HEK293T (cell line): ENCODE measurements at regions not wholly inside any gene's neighbourhood (a gene's known extent, or its start where the extent isn't known, plus 50 kb on each side); places are given as distances from the start of the nearest gene placed in this dataset.

ENCODE experiments used
- ARNT ChIP-seq: fragments of 450-650 bp; IDR thresholded peaks from 2 replicates; pipeline ENCODE4 v1.6.1; 2017; ENCODE audit warnings: mild to moderate bottlenecking
- BHLHE40 ChIP-seq: fragments of 450-650 bp; IDR thresholded peaks from 2 replicates; pipeline ENCODE4 v1.6.1; 2016; ENCODE audit warnings: mild to moderate bottlenecking, moderate library complexity, borderline replicate concordance
- CTBP1 ChIP-seq: fragments of 450-650 bp; IDR thresholded peaks from 2 replicates; pipeline ENCODE4 v1.6.1; 2016; ENCODE audit warnings: borderline replicate concordance
- ELF4 ChIP-seq: fragments of 450-650 bp; IDR thresholded peaks from 2 replicates; pipeline ENCODE4 v1.6.1; 2017; ENCODE audit warnings: antibody characterized with exemption
- FOXA1 ChIP-seq: fragments of 450-650 bp; IDR thresholded peaks from 2 replicates; pipeline ENCODE4 v1.6.1; 2016; ENCODE audit warnings: mild to moderate bottlenecking
- FOXK2 ChIP-seq: fragments of 450-650 bp; IDR thresholded peaks from 2 replicates; pipeline ENCODE4 v1.6.1; 2016; ENCODE audit warnings: mild to moderate bottlenecking
- FOXM1 ChIP-seq: fragments of 450-650 bp; IDR thresholded peaks from 2 replicates; pipeline ENCODE4 v1.6.1; 2017; ENCODE audit warnings: mild to moderate bottlenecking, borderline replicate concordance
- HDGF ChIP-seq: fragments of 450-650 bp; IDR thresholded peaks from 2 replicates; pipeline ENCODE4 v1.6.1; 2017; ENCODE audit warnings: antibody characterized with exemption, borderline replicate concordance
- LEF1 ChIP-seq: fragments of 450-650 bp; IDR thresholded peaks from 2 replicates; pipeline ENCODE4 v1.6.1; 2017; ENCODE audit warnings: mild to moderate bottlenecking, borderline replicate concordance
- SP1 ChIP-seq: fragments of 450-650 bp; IDR thresholded peaks from 2 replicates; pipeline ENCODE4 v1.6.1; 2017
- SUZ12 ChIP-seq: fragments of 450-650 bp; IDR thresholded peaks from 2 replicates; pipeline ENCODE4 v1.6.1; 2016; ENCODE audit warnings: mild to moderate bottlenecking
- TARDBP ChIP-seq: fragments of 450-650 bp; IDR thresholded peaks from 2 replicates; pipeline ENCODE4 v1.6.1; 2016
- TF ChIP-seq, protein P1 (sequence below): fragments of 450-650 bp; IDR thresholded peaks from 2 replicates; pipeline ENCODE4 v1.6.1; 2016

DNA sequence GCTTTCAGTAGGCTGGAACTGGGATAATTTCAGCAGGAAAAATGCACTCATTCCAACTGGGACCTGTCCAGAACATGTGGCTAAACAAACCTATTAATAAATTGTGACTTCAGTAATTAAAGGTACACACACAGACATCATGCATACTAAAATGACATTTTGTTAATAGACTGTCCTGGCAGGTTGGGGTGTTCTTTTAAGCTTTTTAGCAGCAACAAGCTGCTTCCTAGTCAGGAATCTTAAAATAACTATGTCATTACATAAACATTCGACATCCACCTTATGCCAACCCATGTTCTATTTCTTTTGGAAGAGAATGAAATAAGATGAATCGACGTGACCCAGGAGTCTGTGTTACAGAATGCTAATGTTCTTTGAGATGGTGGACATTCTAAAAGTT is 435.7 kb downstream of the TXNL1 start:
- TF ChIP-seq FOXA1 (no peak), SUZ12 (no peak), ELF4 (no peak), SP1 (no peak), ARNT (no peak), BHLHE40 (no peak), HDGF (no peak), TARDBP (no peak), FOXM1 (no peak), FOXK2 (no peak), LEF1 (no peak), CTBP1 (no peak)
- TF ChIP-seq, protein P1, sequence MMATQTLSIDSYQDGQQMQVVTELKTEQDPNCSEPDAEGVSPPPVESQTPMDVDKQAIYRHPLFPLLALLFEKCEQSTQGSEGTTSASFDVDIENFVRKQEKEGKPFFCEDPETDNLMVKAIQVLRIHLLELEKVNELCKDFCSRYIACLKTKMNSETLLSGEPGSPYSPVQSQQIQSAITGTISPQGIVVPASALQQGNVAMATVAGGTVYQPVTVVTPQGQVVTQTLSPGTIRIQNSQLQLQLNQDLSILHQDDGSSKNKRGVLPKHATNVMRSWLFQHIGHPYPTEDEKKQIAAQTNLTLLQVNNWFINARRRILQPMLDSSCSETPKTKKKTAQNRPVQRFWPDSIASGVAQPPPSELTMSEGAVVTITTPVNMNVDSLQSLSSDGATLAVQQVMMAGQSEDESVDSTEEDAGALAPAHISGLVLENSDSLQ, result no peak
